CD4-positive, alpha-beta T cell (primary cell): ENCODE measurements at regions not wholly inside any gene's neighbourhood (a gene's known extent, or its start where the extent isn't known, plus 50 kb on each side); places are given as distances from the start of the nearest gene placed in this dataset.

Experiments used
- ATAC-seq: fragments of 200-7000 bp; cut with Tn5 transposase; one replicate; pipeline ENCODE4 v1.10.0; 2022; ENCODE audit warnings: mild to moderate bottlenecking; ENCODE audit not compliant: poor library complexity
- CTCF ChIA-PET: fragments of 350-600 bp; sonication (Branson Sonifier 250); formaldehyde crosslinking; loops from one replicate; lab custom pipeline; 2021; ENCODE audit warnings: antibody characterized with exemption, inconsistent platforms; lab: Charles Lee
- POLR2A ChIA-PET: fragments of 350-600 bp; sonication (Branson Sonifier 250); formaldehyde crosslinking; loops from one replicate; lab custom pipeline; 2021; ENCODE audit warnings: antibody characterized with exemption, inconsistent platforms; lab: Charles Lee
- DNase-seq, 14 experiments: peaks; one replicate each; pipeline ENCODE4 v3.0.0-alpha.2; 2013 to 2020; ENCODE audit warnings: mixed read lengths in 2 of 14
- H3K27ac ChIP-seq, 2 donors: one replicate each; pipeline versions ENCODE4 v1.5.1 to v1.7.0; 2013; ENCODE audit warnings: low read length in 2 of 2, low read depth in 1 of 2, mild to moderate bottlenecking in 1 of 2
- H3K27me3 ChIP-seq, 2 experiments: 1 replicate in 1 of 2; 2 replicates in 1 of 2; pipeline versions ENCODE4 v1.6.1 to v1.7.0; 2013; ENCODE audit warnings: low read length in 2 of 2, control low read depth in 1 of 2, mild to moderate bottlenecking in 1 of 2, moderate library complexity in 1 of 2; ENCODE audit not compliant: insufficient read depth in 2 of 2, control insufficient read depth in 1 of 2
- H3K36me3 ChIP-seq: one replicate; pipeline ENCODE4 v1.6.1; 2013; ENCODE audit warnings: low read length, control low read depth; ENCODE audit not compliant: insufficient read depth
- H3K4me1 ChIP-seq: one replicate; pipeline ENCODE4 v1.6.1; 2013; ENCODE audit warnings: low read length, control low read depth; ENCODE audit not compliant: insufficient read depth
- H3K4me3 ChIP-seq: one replicate; pipeline ENCODE4 v1.5.1; 2013; ENCODE audit warnings: mild to moderate bottlenecking, low read length, moderate library complexity
- H3K9me3 ChIP-seq, 2 experiments: 1 replicate in 1 of 2; 2 replicates in 1 of 2; pipeline versions ENCODE4 v1.6.1 to v1.7.0; 2013; ENCODE audit warnings: low read length in 2 of 2, mild to moderate bottlenecking in 2 of 2, control low read depth in 1 of 2, moderate library complexity in 1 of 2; ENCODE audit not compliant: control insufficient read depth in 1 of 2, insufficient read depth in 1 of 2
- H3K27ac Mint-ChIP-seq: one replicate; pipeline ENCODE4 v1.8.0; 2020; ENCODE audit warnings: mixed read lengths
- H3K27me3 Mint-ChIP-seq: one replicate; pipeline ENCODE4 v1.8.0; 2021; ENCODE audit warnings: mixed read lengths
- H3K36me3 Mint-ChIP-seq: one replicate; pipeline ENCODE4 v1.8.0; 2021; ENCODE audit warnings: low read depth, mixed read lengths
- H3K4me1 Mint-ChIP-seq: one replicate; pipeline ENCODE4 v1.8.0; 2021; ENCODE audit warnings: low read depth, mixed read lengths
- H3K4me3 Mint-ChIP-seq: one replicate; pipeline ENCODE4 v1.8.0; 2020; ENCODE audit warnings: mild to moderate bottlenecking, mixed read lengths
- H3K9me3 Mint-ChIP-seq: one replicate; pipeline ENCODE4 v1.8.0; 2020; ENCODE audit warnings: mixed read lengths
- CTCF ChIP-seq: fragments of 200-600 bp; IDR thresholded peaks from one replicate; pipeline ENCODE4 v1.8.0; 2022; ENCODE audit warnings: antibody characterized with exemption, mild to moderate bottlenecking
- intact Hi-C, 2 experiments: fragments of 100-400 bp; cut with DNase I in 1 of 2; cut with micrococcal nuclease in 1 of 2; formaldehyde crosslinking; loops; one replicate each; pipeline versions ENCODE4 v1.15.1 to v1.9.0; 2023 to 2025; cut with DNase I, micrococcal nuclease

GRCh38 chr5:3818624-3819023 lies 223.0 kb downstream of the IRX1 start:
- H3K27me3 ChIP-seq, result no peaks in the 10 kb centered on the region
- no peaks in the 10 kb centered on the region for H3K4me1 ChIP-seq
- ChIA-PET POLR2A (no interaction called here), CTCF (no interaction called here)
- H3K9me3 ChIP-seq, result peaks cover 0 to 8% of the 10 kb centered on the region in 2 experiments
- H3K9me3 Mint-ChIP-seq, result peaks cover 3% of the 10 kb centered on the region
- no peaks in the 10 kb centered on the region for H3K36me3 ChIP-seq
- H3K27ac Mint-ChIP-seq, result no peak overlapping the region
- no peak overlapping the region for H3K4me3 ChIP-seq
- H3K36me3 Mint-ChIP-seq, result no peaks in the 10 kb centered on the region
- DNase-seq (peak in 2 of 14 experiments; percentile 4 to 11), ATAC-seq (no peak)
- no peaks in the 10 kb centered on the region for H3K4me1 Mint-ChIP-seq
- H3K27me3 Mint-ChIP-seq, result no peaks in the 10 kb centered on the region
- H3K4me3 Mint-ChIP-seq, result no peak overlapping the region
- no peak for TF ChIP-seq CTCF
- intact Hi-C loops, result no loop called here
- H3K27ac ChIP-seq, result no peak overlapping the region

GRCh38 chr5:3825531-3826451 lies 230.2 kb downstream of the IRX1 start:
- TF ChIP-seq CTCF, result no peak
- CTCF ChIA-PET, result no interaction called here
- Mint-ChIP-seq H3K4me1 (no peaks in the 10 kb centered on the region), H3K27me3 (no peaks in the 10 kb centered on the region), H3K4me3 (no peak overlapping the region), H3K27ac (no peak overlapping the region), H3K9me3 (peaks cover 2% of the 10 kb centered on the region), H3K36me3 (no peaks in the 10 kb centered on the region)
- Histone ChIP-seq H3K27me3 (no peaks in the 10 kb centered on the region), H3K27ac (no peak overlapping the region), H3K36me3 (no peaks in the 10 kb centered on the region), H3K9me3 (peaks cover 0 to 13% of the 10 kb centered on the region in 2 experiments), H3K4me1 (no peaks in the 10 kb centered on the region), H3K4me3 (no peak overlapping the region)
- ATAC-seq (no peak), DNase-seq (no peak)
- POLR2A ChIA-PET, result no interaction called here
- intact Hi-C loops, result no loop called here

GRCh38 chr5:3827624-3828023 lies 232.0 kb downstream of the IRX1 start:
- no peaks in the 10 kb centered on the region for H3K36me3 Mint-ChIP-seq
- H3K36me3 ChIP-seq, result no peaks in the 10 kb centered on the region
- TF ChIP-seq CTCF, result no peak
- no peak overlapping the region for H3K4me3 Mint-ChIP-seq
- H3K27me3 ChIP-seq, result no peaks in the 10 kb centered on the region
- intact Hi-C loops, result no loop called here
- no peak overlapping the region for H3K27ac ChIP-seq
- ATAC-seq, result no peak
- CTCF ChIA-PET, result no interaction called here
- H3K4me3 ChIP-seq, result no peak overlapping the region
- no peaks in the 10 kb centered on the region for H3K4me1 Mint-ChIP-seq
- peaks cover 0 to 13% of the 10 kb centered on the region in 2 experiments for H3K9me3 ChIP-seq
- H3K4me1 ChIP-seq, result no peaks in the 10 kb centered on the region
- POLR2A ChIA-PET, result no interaction called here
- no peaks in the 10 kb centered on the region for H3K27me3 Mint-ChIP-seq
- peak in 1 of 14 experiments; percentile 1 for DNase-seq
- no peak overlapping the region for H3K27ac Mint-ChIP-seq
- peaks cover 2% of the 10 kb centered on the region for H3K9me3 Mint-ChIP-seq
